Stimulated activated CD8-positive, alpha-beta memory T cell treated with anti-CD3 and anti-CD28 coated beads, Interleukin-15, amount 100 ng/mL, for 24 hours (primary cell): ENCODE measurements at regions not wholly inside any gene's neighbourhood (a gene's known extent, or its start where the extent isn't known, plus 50 kb on each side); places are given as distances from the start of the nearest gene placed in this dataset.
"Not testable (repeated sequence)": the region's sequence is repeated elsewhere in the genome, so short reads cannot be mapped to it uniquely, and the experiment has no call there.

Experiments used
- DNase-seq: peaks from one replicate; pipeline ENCODE4 v3.0.0-alpha.2; 2020; ENCODE audit warnings: low read depth

- DNase-seq, result no peak
Observed at GRCh38 chr7:112982441-112983063, 104.1 kb downstream of the GPR85 start.

- no peak for DNase-seq
Observed at GRCh38 chr7:112981966-112982365, 104.7 kb downstream of the GPR85 start.

- DNase-seq, result not testable (repeated sequence)
Observed at GRCh38 chr7:112979055-112979454, 107.6 kb downstream of the GPR85 start.

DNA sequence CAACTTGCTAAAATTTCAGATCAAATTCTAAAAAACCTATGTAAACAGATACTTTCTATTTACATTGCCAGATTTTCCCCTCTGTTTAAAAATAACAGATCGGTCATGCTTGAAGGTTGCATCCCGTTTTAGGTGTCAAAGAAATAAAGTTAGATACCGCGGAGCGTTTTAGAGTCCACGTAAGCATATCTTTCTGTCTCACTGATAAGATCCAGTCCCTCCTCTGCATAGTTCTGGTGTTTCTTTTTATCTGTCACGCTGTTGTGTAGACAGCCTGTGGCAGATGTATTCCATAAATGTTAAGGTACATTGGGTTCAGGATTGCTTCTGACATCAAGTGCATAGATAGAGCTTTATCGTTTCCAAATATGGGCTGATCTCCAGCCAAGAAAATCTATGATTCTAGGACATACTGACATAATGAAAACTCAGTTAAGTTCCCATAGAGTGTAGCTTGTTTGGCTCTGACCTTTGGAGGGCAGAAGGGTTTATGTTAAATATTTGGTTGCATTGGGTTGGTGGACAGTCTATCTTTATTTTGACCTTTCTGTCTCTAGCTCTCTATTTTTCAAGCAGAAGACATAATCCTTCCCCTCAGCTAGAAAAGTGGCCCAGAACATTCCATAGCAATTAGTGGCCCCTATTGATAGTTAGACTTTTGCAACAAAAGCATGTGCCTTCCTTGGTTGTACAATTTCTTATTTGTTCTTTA, 109.2 kb downstream of the GPR85 start:
- DNase-seq, result not testable (repeated sequence)

GRCh38 chr7:112970771-112971170, 115.9 kb downstream of the GPR85 start:
- DNase-seq, result no peak

GRCh38 chr7:112969946-112970345, 116.7 kb downstream of the GPR85 start:
- no peak for DNase-seq

GRCh38 chr7:112965506-112965905, 121.1 kb downstream of the GPR85 start:
- DNase-seq, result no peak

- no peak for DNase-seq
Observed at GRCh38 chr7:112963634-112964033, 123.0 kb downstream of the GPR85 start.

GRCh38 chr7:112962815-112963214, 123.8 kb downstream of the GPR85 start:
- DNase-seq, result no peak

DNA sequence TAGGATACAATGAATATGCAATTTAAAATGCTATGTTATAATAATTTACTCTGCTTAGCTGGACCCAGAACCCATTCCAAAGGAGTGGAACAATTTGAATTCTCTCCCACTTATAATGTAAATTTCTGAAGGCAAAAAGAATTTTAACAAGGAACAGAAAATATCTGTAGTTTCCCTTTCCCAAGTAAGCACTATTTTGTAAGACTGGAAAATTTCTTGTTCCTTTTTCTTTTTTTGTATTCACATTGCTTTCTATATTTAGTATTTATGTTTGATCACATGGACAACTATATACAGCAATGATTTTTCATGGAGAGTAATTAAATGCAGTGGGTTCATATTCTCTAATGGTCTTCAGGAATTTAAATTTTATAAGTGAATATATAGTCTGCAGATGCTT, 127.4 kb downstream of the GPR85 start:
- DNase-seq, result no peak

- DNase-seq, result no peak
Observed at GRCh38 chr7:112958775-112959174, 127.9 kb downstream of the GPR85 start.

DNA sequence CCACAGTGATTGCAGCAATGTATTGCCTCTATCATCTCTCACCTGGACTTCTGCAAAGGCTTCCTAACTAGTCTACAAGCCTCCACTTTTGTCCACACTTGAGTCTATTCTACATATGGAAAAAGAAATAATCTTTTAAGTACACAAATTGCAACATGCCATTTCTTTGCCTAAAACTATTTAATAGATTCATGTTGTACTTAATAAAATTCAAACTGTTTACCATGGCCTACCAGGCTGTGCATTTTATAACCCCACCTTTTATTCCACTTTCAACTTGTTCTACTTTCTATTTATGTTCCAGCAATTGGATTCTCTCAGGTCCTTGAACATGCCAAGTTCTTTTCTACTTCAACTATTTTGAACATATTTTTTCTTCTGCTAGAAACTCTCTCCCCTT, 128.7 kb downstream of the GPR85 start:
- DNase-seq, result no peak

DNA sequence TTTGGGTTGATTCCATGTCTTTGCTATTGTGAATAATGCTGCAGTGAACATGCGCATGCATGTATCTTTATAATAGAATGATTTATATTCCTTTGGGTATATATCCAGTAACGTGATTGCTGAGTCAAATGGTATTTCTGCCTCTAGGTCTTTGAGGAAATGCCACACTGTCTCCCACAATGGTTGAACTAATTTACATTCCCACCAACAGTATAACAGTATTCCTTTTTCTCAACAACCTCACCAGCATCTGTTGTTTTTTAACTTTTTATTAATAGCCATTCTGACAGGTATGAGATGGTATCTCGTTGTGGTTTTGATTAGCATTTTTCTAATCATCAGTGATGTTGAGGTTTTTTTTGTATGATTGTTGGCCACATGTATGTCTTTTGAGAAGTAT, 133.6 kb downstream of the GPR85 start:
- DNase-seq, result not testable (repeated sequence)

- DNase-seq, result no peak
Observed at GRCh38 chr7:112951070-112951469, 135.6 kb downstream of the GPR85 start.

- not testable (repeated sequence) for DNase-seq
Observed at GRCh38 chr7:112949682-112950081, 136.9 kb downstream of the GPR85 start.

GRCh38 chr7:112946350-112946749, 140.3 kb downstream of the GPR85 start:
- DNase-seq, result no peak

DNA sequence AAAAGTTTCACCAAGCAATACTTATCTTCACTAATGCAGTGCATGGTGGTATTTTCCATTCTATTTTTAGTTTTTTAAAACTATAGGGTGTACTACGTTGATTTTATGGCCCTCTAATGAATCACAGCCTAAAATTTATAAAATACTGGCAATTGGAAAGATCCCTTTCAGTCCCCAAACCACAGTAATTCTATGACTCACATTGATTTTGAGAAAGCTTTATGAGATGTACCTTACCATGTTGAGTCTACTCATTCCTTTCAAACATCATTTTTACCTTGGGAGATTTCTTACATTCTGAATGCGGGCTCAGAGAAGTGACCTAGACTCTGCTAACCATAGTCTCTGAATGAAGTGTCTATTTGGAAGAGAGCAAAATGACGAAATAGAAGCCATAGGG, 141.6 kb downstream of the GPR85 start:
- DNase-seq, result no peak

DNA sequence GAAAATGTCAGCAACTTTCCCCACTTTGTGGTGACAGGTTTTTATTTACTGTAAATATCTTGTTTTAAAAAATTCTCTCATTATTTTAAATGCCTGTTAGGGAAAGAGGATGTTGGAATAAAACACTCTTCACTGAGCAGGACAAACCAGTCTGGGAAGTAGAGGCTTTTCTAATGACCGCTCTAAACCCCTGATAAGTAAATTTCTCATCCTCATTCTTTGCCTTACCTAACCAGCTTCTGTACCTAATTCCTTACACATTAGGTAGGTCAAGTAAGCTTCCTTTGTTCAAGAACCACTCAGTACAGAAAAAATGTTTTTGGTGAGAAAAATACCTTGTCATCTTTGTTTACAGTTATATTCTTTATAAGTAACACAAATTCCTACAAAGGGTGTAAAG, 143.6 kb downstream of the GPR85 start:
- no peak for DNase-seq

- not testable (repeated sequence) for DNase-seq
Observed at GRCh38 chr7:112942125-112942524, 144.5 kb downstream of the GPR85 start.

- no peak for DNase-seq
Observed at GRCh38 chr7:112940314-112940732, 146.3 kb downstream of the GPR85 start.

- peak; percentile 97 for DNase-seq
Observed at GRCh38 chr7:112939574-112940313, 146.9 kb downstream of the GPR85 start.

DNA sequence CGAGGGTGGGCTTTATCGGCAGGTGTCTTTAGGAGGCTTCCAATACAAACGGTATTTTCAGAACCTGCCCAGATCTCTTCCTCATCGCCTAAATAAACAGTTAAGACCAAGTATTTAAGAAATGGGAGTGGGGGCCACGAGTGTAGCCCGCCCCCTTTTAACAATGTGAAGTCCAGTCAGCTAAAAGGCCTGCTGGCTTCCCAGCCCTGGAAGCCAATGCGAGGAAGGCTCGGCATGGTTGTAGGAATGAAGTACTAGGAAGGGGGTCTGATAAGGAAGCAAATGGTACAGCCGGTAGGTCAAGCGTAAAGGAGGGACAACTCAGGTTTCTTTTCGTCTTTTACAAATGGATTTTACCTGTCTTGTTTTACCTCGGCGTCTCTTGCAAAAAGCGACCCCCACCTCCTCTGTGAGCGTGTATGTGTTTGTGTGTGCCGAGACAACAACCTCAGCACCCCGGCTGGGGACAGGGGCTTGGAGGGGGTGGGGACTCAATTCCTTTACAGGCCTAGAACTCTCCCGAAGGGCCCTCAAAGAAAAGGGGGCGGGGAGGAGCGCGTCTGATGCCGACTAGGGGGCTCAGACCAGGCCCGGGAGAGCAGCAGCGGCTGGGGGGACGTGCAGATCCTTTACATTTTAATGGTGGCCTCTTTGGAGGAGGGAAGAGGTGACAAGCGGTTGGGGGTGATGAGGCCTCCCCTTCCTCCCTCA, 147.6 kb downstream of the GPR85 start:
- DNase-seq, result peak; percentile 6
